LNCAP (cell line): ENCODE measurements at regions not wholly inside any gene's neighbourhood (a gene's known extent, or its start where the extent isn't known, plus 50 kb on each side); places are given as distances from the start of the nearest gene placed in this dataset.

ENCODE experiments used
- CTCF ChIP-seq: fragments of 450-650 bp; IDR thresholded peaks from 2 replicates; pipeline ENCODE4 v1.5.1; 2017; ENCODE audit warnings: mild to moderate bottlenecking

DNA sequence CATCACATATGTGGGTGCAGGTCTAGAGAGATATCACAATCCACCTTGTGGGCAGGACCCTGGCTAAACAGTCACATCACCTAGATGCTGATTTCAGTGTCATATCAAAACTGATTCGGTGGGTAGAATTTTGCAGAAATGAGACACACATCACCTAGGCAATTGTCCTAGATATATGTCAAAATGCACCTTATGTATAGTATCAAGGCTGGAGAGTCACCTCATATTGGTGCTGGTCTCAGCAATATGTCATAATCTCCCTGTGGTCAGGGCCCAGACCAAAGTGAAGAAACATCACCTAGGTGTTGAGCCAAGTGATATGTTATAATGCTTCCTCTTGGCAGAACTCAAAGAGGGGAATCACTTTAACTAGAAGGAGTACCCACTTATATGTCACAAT, 905.0 kb upstream of the AMELY start:
- no peak for TF ChIP-seq CTCF

DNA sequence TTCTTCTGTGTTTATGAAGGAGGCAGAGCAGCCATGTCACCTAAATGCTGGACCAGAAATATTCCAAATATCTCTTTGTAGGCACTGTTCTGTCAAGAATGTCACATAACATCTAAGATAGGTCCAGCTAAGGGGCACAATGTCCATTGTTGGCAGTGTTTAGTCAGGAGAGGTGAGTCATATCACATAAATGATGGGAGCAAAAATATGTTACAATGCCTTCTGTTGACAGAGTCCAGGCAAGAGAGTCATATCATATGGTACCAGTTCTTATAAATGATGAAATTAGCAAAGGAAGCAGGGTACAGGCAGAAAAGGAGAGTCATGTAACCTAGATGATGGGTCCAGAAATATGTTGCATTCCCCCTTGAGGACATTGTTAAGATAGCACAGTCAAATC, 904.4 kb upstream of the AMELY start:
- no peak for TF ChIP-seq CTCF

DNA sequence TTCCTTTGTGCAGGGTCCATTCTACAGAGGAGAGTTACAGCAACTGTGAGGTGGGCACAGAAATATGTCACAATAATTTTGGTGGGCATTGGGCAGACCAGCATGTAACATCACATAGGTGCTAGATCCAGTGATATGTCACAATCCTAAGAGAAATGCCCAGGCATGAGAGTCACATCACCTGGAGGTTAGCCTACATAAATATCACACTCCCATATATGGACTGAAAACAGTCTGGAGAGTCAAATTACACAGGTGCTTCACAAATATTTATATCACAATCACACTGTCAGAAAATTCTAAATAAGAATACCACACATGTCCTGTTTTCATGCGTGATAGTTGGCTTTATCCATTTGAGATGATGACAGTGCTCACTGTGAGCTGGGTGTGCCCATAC, 903.7 kb upstream of the AMELY start:
- TF ChIP-seq CTCF = no peak

- no peak for TF ChIP-seq CTCF
Observed at GRCh38 chrY:7814361-7814760, 902.8 kb upstream of the AMELY start.

- no peak for TF ChIP-seq CTCF
Observed at GRCh38 chrY:7810359-7810758, 898.8 kb upstream of the AMELY start.

GRCh38 chrY:7807516-7807870, 895.9 kb upstream of the AMELY start:
- TF ChIP-seq CTCF = no peak

DNA sequence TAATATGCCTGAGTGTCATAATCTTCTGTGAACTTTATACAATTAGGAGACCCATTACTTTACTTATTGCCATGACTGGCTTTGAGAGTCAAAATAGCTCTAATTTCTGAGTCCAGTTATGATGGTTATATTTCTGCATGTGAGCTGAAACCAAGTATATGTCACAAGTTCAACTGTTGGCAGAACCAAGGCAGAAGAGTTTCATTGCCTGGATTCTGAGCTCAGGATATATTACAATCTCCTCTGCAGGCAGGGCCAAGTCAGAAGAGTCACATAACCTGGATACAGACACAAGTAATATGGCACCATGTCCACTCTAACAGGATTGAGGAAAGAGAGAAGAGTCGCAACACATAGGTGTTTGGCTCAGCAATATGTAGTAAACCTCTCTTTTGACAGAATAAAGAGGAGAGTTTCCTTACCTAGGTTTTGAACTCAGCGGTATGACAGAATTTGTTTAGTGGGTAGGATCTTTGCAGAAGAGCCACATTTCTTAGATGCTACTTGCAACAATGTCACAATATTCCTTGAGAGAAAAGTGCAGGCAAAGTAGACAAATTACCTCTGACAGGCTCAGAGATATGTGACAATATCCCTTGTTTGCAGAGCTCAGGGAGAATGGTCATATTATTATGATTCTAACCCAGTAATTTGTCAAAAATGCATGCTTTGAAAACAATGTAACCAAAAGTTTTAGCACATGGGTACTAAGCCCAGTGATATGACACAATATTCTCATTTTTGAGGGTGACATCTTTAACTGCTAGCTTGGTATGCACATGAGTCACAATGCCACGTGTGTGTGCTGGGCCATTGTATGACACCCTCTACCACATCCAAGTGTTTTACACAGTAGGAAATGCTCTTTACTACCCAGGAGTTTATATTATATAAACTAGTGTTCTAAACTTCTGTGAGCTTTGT, 895.3 kb upstream of the AMELY start:
- no peak for TF ChIP-seq CTCF
